D721Med (cell line): ENCODE measurements at regions not wholly inside any gene's neighbourhood (a gene's known extent, or its start where the extent isn't known, plus 50 kb on each side); places are given as distances from the start of the nearest gene placed in this dataset.
"Not testable (repeated sequence)": the region's sequence is repeated elsewhere in the genome, so short reads cannot be mapped to it uniquely, and the experiment has no call there.

ENCODE experiments used
- DNase-seq: peaks from one replicate; pipeline ENCODE4 v3.0.0; 2011; ENCODE audit warnings: low spot score; ENCODE audit not compliant: insufficient read length
- FAIRE-seq: peaks from 2 replicates; lab custom pipeline; 2011; peaks lifted over from hg19 to GRCh38; lab: Jason Lieb, UNC
- CTCF ChIP-seq: IDR thresholded peaks from 2 replicates; pipeline ENCODE4 v1.5.1; 2012; ENCODE audit warnings: mild to moderate bottlenecking, control low read depth; ENCODE audit not compliant: insufficient read depth; ENCODE audit errors: missing control alignments

- DNase-seq (no peak), FAIRE-seq (no peak)
- no peak for TF ChIP-seq CTCF
Measured at GRCh38 chr1:114250683-114251572, 97.3 kb upstream of the SYT6 start.

GRCh38 chr1:114249691-114250090 is 96.0 kb upstream of the SYT6 start:
- no peak for FAIRE-seq
- no peak for DNase-seq
- no peak for TF ChIP-seq CTCF

GRCh38 chr1:114248162-114248561 is 94.5 kb upstream of the SYT6 start:
- DNase-seq (no peak), FAIRE-seq (no peak)
- TF ChIP-seq CTCF = no peak

GRCh38 chr1:114242531-114243210 is 89.0 kb upstream of the SYT6 start:
- DNase-seq, FAIRE-seq: not testable (repeated sequence)

- no peak for FAIRE-seq
- no peak for DNase-seq
Measured at GRCh38 chr1:114238053-114238452, 84.4 kb upstream of the SYT6 start.

GRCh38 chr1:114236517-114236916 is 82.8 kb upstream of the SYT6 start:
- no peak for FAIRE-seq
- no peak for DNase-seq
- TF ChIP-seq CTCF = no peak

More at GRCh38 chr1:114238053-114238452, 84.4 kb upstream of the SYT6 start:
- TF ChIP-seq CTCF = no peak

- no peak for TF ChIP-seq CTCF
- FAIRE-seq = no peak
Measured at GRCh38 chr1:114235960-114236359, 82.3 kb upstream of the SYT6 start.

More at GRCh38 chr1:114235960-114236359, 82.3 kb upstream of the SYT6 start:
- DNase-seq = no peak
